Pancreas (tissue), 10 donors: ENCODE measurements at regions not wholly inside any gene's neighbourhood (a gene's known extent, or its start where the extent isn't known, plus 50 kb on each side); places are given as distances from the start of the nearest gene placed in this dataset.

Experiments
- ATAC-seq, 4 donors: fragments of 200-7000 bp; cut with Tn5 transposase; one replicate each; pipeline versions ENCODE4 v1.8.0 to v1.9.1; 2020; ENCODE audit warnings: mild to moderate bottlenecking in 4 of 4, moderate library complexity in 4 of 4
- DNase-seq, 6 donors: peaks; one replicate each; pipeline ENCODE4 v3.0.0-alpha.2; 2020
- FAIRE-seq: peaks from 2 replicates; lab custom pipeline; 2012; peaks lifted over from hg19 to GRCh38; lab: Jason Lieb, UNC
- H3K27ac ChIP-seq, 4 donors: fragments of 200-600 bp; sonication (generic); 1 replicate in 3 of 4; 2 replicates in 1 of 4; pipeline versions ENCODE4 v1.5.0 to v1.8.0; 2020
- H3K27me3 ChIP-seq, 4 donors: fragments of 200-600 bp; one replicate each; pipeline ENCODE4 v1.8.0; 2021
- H3K36me3 ChIP-seq, 3 donors: fragments of 200-600 bp; sonication (generic) in 1 of 3; one replicate each; pipeline versions ENCODE4 v1.5.0 to v1.8.0; 2020 to 2021
- H3K4me1 ChIP-seq, 3 donors: fragments of 200-600 bp; one replicate each; pipeline ENCODE4 v1.8.0; 2021
- H3K4me3 ChIP-seq, 4 donors: fragments of 200-600 bp; sonication (generic) in 2 of 4; one replicate each; pipeline versions ENCODE4 v1.5.0 to v1.8.0; 2020 to 2021
- H3K9me3 ChIP-seq, 4 donors: fragments of 200-600 bp; one replicate each; pipeline ENCODE4 v1.8.0; 2021
- WGBS, 2 donors: extraction: QIAGEN DNeasy Blood & Tissue Kit; methylation state at CpG; one replicate each; pipeline ENCODE4 v1.1.7; 2013; 5-methylcytosine and 5-hydroxymethylcytosine counted together
- intact Hi-C, 3 donors: fragments of 100-400 bp; cut with DNase I; formaldehyde crosslinking; loops; one replicate each; pipeline versions ENCODE4 v1.11.1 to v1.14.2; 2022
- TF ChIP-seq, protein P1 (sequence below), 4 donors: fragments of 200-600 bp; sonication (generic) in 3 of 4; IDR thresholded peaks; one replicate each; pipeline versions ENCODE4 v1.5.0 to v1.8.0; 2021; ENCODE audit warnings: antibody characterized with exemption in 4 of 4
- donor health status: healthy with polysubstance abuse.
- donor health status: DM: no; HTN: no; CAD: no; lungs with moderate emphysema.
- donor health status: DM: no; HTN: no; CAD: no.
- donor health status: control.
- donor health status: control.
- donor health status: Bipolar disorder and iron deficiency.
- donor health status: DM: yes; HTN: yes; CAD: no.
- donor health status: DM: no; HTN: no; CAD: no.
- donor health status: DM: no; HTN: no; CAD: no.
- donor health status: DM: yes; HTN: yes; CAD: no.

GRCh38 chr5:155381654-155382053, 368.1 kb downstream of the KIF4B start:
- intact Hi-C loops: no loop called here
- no peaks in the 10 kb centered on the region for H3K4me1 ChIP-seq
- H3K36me3 ChIP-seq: no peaks in the 10 kb centered on the region
- no peaks in the 10 kb centered on the region for H3K9me3 ChIP-seq
- no peak overlapping the region for H3K27ac ChIP-seq
- TF ChIP-seq, protein P1, sequence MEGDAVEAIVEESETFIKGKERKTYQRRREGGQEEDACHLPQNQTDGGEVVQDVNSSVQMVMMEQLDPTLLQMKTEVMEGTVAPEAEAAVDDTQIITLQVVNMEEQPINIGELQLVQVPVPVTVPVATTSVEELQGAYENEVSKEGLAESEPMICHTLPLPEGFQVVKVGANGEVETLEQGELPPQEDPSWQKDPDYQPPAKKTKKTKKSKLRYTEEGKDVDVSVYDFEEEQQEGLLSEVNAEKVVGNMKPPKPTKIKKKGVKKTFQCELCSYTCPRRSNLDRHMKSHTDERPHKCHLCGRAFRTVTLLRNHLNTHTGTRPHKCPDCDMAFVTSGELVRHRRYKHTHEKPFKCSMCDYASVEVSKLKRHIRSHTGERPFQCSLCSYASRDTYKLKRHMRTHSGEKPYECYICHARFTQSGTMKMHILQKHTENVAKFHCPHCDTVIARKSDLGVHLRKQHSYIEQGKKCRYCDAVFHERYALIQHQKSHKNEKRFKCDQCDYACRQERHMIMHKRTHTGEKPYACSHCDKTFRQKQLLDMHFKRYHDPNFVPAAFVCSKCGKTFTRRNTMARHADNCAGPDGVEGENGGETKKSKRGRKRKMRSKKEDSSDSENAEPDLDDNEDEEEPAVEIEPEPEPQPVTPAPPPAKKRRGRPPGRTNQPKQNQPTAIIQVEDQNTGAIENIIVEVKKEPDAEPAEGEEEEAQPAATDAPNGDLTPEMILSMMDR (IDR thresholded peaks at IDR 0.05): no peak
- H3K4me3 ChIP-seq: no peak overlapping the region
- no peak for DNase-seq
- no peak for ATAC-seq
- no peak for FAIRE-seq
- H3K27me3 ChIP-seq: no peaks in the 10 kb centered on the region

DNA sequence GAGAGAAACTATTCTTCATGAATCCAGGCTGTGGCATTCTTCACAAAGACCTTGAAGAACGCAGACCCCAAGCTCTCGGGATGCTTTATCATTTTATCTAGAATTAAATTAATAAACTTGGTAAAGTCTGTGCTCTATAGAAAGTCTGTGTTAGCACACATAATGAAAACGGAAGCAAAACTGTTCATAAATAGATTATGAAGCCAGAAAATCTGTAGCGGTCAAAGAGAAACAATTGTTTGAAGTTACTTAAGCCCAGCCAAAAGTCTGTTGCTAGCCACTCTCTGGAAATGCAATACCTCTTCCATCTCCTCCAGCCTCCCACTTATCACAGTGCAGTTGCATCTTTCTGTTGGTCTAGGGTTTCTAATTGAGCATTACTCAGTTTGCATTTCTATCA, 375.9 kb downstream of the KIF4B start:
- DNase-seq: no peak
- no peaks in the 10 kb centered on the region for H3K27me3 ChIP-seq
- H3K9me3 ChIP-seq: no peaks in the 10 kb centered on the region
- ATAC-seq: no peak
- 48 to 69% methylated on average over 4 of the region's 4 CpGs for WGBS, 2 donors
- no peak overlapping the region for H3K27ac ChIP-seq
- intact Hi-C loops: no loop called here
- TF ChIP-seq, protein P1 (IDR thresholded peaks at IDR 0.05): no peak
- H3K36me3 ChIP-seq: no peaks in the 10 kb centered on the region
- no peak overlapping the region for H3K4me3 ChIP-seq
- H3K4me1 ChIP-seq: no peaks in the 10 kb centered on the region
- FAIRE-seq: no peak

DNA sequence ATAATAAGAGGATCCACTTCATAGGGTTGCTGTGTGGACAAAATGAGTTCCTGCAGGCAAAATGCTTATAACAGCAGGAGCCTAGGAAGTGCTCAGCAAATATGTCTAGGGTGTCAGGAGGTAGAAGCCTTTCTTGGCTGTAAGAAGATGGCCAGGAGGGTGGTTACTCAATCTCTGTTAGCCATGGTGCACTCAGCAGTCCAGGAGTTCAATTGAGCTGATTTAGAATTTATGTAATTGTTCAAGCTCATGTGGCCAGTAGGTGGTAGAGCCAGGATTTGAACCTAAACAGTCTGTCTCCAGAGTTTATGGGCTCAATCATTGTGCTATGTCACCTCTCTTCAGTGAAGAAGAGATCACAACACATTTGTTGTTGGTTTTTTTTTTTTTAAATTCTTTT, 381.2 kb downstream of the KIF4B start:
- DNase-seq (no peak), FAIRE-seq (no peak), ATAC-seq (no peak)
- H3K4me1 ChIP-seq: no peaks in the 10 kb centered on the region
- H3K27ac ChIP-seq: no peak overlapping the region
- H3K4me3 ChIP-seq: no peak overlapping the region
- no peaks in the 10 kb centered on the region for H3K36me3 ChIP-seq
- H3K9me3 ChIP-seq: no peaks in the 10 kb centered on the region
- TF ChIP-seq, protein P1 (IDR thresholded peaks at IDR 0.05): no peak
- intact Hi-C loops: no loop called here
- H3K27me3 ChIP-seq: no peaks in the 10 kb centered on the region

GRCh38 chr5:155402927-155403640, 389.5 kb downstream of the KIF4B start:
- Histone ChIP-seq H3K27me3 (no peaks in the 10 kb centered on the region), H3K36me3 (no peaks in the 10 kb centered on the region), H3K4me1 (no peaks in the 10 kb centered on the region), H3K4me3 (no peak overlapping the region), H3K9me3 (no peaks in the 10 kb centered on the region), H3K27ac (no peak overlapping the region)
- DNase-seq (peak in 1 of 6 donors; percentile 21), ATAC-seq (no peak), FAIRE-seq (no peak)
- TF ChIP-seq, protein P1 (IDR thresholded peaks at IDR 0.05): no peak
- WGBS, 2 donors: 55 to 68% methylated on average over 5 of the region's 5 CpGs
- intact Hi-C loops: no loop called here

DNA sequence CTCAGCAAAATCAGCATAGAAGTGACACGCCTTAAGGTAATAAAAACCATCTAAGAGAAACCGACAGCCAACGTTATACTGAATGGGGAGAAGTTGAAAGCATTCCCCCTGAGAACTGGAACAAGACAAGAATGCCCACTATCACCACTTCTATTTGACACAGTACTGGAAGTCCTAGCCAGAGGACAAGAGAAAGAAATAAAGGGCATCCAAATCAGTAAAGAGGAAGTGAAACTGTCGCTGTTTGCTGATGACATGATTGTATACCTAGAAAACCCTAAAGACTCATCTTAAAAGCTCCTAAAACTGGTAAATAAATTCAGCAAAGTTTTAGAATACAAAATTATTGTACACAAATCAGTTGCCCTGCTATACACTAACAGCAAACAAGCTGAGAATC, 393.3 kb downstream of the KIF4B start:
- no peaks in the 10 kb centered on the region for H3K36me3 ChIP-seq
- ATAC-seq (no peak), FAIRE-seq (no peak), DNase-seq (no peak)
- intact Hi-C loops: no loop called here
- WGBS, 2 donors: 51 to 59% methylated on average over 4 of the region's 4 CpGs
- no peaks in the 10 kb centered on the region for H3K4me1 ChIP-seq
- no peak overlapping the region for H3K4me3 ChIP-seq
- TF ChIP-seq, protein P1 (IDR thresholded peaks at IDR 0.05): no peak
- no peaks in the 10 kb centered on the region for H3K27me3 ChIP-seq
- H3K27ac ChIP-seq: no peak overlapping the region
- H3K9me3 ChIP-seq: no peaks in the 10 kb centered on the region
